NB4 (cell line): ENCODE measurements at regions not wholly inside any gene's neighbourhood (a gene's known extent, or its start where the extent isn't known, plus 50 kb on each side); places are given as distances from the start of the nearest gene placed in this dataset.

Source experiments
- DNase-seq: peaks from one replicate; pipeline ENCODE4 v3.0.0; 2010; ENCODE audit warnings: low read depth
- H3K4me3 ChIP-seq: one replicate; pipeline ENCODE4 v1.5.1; 2011; ENCODE audit warnings: mild to moderate bottlenecking, low read depth, low read length, moderate library complexity
- MYC ChIP-seq: IDR thresholded peaks from 2 replicates; pipeline ENCODE4 v1.6.1; 2011; ENCODE audit warnings: low read depth, low read length
- POLR2A ChIP-seq: IDR thresholded peaks from 2 replicates; pipeline ENCODE4 v1.6.1; 2011; ENCODE audit warnings: mild to moderate bottlenecking; ENCODE audit not compliant: insufficient read length; ENCODE audit errors: extremely low read depth
- TF ChIP-seq, protein P1 (sequence below): IDR thresholded peaks from one replicate; pipeline ENCODE4 v1.5.1; 2012; ENCODE audit warnings: low read depth, low read length
- TF ChIP-seq, protein P2 (sequence below): IDR thresholded peaks from 2 replicates; pipeline ENCODE4 v1.6.1; 2011; ENCODE audit warnings: low read depth, low read length

DNA sequence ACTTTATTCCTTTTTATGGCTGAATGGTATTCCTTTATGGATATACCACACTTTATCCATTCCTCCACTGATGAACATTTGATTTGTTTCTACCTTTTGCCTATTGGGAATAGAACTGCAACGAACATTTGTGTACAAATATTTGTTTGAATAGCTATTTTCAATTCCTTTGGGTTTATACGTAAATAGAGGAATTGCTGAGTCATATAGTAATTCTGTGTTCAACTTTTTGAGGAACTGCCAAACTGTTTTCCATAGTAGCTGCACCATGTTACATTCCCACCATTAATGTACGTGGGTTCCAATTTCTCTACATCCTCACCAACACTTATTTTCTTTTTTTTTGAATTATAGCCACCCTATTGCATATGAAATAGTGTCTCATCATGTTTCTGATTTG lies 156.5 kb upstream of the ATP6AP2 start:
- no peak overlapping the region for H3K4me3 ChIP-seq
- no peak for DNase-seq
- TF ChIP-seq POLR2A (no peak), MYC (no peak)
- TF ChIP-seq, protein P1, sequence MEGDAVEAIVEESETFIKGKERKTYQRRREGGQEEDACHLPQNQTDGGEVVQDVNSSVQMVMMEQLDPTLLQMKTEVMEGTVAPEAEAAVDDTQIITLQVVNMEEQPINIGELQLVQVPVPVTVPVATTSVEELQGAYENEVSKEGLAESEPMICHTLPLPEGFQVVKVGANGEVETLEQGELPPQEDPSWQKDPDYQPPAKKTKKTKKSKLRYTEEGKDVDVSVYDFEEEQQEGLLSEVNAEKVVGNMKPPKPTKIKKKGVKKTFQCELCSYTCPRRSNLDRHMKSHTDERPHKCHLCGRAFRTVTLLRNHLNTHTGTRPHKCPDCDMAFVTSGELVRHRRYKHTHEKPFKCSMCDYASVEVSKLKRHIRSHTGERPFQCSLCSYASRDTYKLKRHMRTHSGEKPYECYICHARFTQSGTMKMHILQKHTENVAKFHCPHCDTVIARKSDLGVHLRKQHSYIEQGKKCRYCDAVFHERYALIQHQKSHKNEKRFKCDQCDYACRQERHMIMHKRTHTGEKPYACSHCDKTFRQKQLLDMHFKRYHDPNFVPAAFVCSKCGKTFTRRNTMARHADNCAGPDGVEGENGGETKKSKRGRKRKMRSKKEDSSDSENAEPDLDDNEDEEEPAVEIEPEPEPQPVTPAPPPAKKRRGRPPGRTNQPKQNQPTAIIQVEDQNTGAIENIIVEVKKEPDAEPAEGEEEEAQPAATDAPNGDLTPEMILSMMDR = no peak
- TF ChIP-seq, protein P2, sequence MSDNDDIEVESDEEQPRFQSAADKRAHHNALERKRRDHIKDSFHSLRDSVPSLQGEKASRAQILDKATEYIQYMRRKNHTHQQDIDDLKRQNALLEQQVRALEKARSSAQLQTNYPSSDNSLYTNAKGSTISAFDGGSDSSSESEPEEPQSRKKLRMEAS = no peak

DNA sequence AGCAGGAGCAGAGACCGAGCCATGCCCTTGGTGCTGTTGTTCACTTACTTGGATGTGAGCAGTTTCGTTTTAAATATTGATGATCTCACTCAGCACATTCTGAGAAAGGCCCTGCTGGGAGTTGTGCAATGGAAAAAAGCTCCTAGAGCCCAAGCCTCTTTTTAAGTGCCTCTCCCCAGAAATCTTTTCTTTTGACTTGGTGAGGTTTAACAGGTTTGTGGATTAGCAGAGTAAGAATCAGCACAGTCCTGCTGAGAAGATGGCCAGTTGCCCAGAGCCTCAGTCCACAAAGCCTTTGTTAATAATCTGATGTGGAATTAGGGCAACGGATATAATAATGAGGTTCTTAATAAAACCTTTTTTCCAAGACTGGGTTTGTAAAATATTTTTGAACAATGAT lies 157.5 kb upstream of the ATP6AP2 start:
- DNase-seq = no peak
- no peak for TF ChIP-seq MYC
- TF ChIP-seq, protein P2 = no peak
- TF ChIP-seq, protein P1 = no peak
- no peak for TF ChIP-seq POLR2A

DNA sequence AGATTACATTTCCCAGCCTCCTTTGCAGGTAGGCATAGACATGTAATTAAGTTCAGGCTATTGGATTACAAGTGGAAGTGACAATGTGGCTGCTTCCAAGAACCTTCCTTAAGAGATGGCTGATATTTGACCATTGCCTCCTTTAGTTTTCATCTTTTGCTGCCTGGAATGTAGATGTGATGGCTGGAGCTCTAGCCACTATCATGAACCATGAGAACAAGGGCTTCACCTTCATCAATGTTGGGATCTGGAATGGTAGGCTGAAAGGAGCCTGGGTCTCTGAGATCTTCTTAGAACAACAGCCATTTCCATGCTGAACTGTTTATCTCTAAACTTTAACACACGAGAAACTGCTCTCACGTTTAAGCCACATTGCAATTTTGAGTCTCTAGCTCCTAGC lies 158.7 kb upstream of the ATP6AP2 start:
- no peak overlapping the region for H3K4me3 ChIP-seq
- no peak for DNase-seq
- TF ChIP-seq, protein P1 = no peak
- TF ChIP-seq, protein P2 = no peak
- no peak for TF ChIP-seq POLR2A
- no peak for TF ChIP-seq MYC

More for the DNA sequence above, 157.5 kb upstream of the ATP6AP2 start:
- H3K4me3 ChIP-seq = no peak overlapping the region

DNA sequence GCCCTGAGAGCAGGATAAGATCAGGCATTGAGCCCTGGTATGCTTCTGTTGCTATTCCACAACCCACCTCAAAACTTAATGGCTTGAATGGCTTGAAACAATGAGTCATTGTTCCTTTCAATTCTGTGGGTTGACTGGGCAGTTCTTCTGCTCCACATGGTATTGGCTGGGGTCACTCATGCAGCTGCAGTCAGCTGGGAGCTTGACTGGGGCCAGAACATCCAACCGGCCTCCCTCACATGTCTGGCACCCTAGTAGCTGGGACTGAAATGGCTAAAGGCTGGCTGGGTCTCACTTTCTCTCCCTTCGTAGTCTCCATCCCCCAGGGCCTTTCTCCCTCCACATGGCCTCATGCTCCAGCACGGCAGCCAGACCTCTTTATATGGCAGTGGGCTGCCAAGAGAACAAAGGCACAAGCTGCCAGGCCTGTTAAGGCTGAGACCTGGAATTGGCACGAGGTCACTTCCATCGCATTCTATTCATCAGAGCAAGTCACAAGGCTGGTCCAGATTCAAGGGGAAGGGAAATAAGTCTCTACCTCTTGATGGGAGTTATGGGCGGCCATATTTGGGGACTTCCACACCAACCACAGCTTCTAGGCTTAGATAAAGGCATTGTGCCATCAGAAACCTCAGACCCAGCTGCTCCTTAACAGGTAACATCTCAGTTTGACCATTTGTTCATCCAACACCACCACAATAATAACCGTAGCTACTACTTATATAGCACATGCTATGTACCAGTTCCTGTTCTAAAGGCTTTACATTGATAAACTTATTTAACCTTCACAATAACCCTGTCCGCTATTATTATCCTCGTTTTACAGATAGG lies 159.7 kb upstream of the ATP6AP2 start:
- H3K4me3 ChIP-seq = no peak overlapping the region
- DNase-seq = peak; percentile 49
- TF ChIP-seq, protein P2 = no peak
- TF ChIP-seq, protein P1 = no peak
- TF ChIP-seq POLR2A = no peak
- no peak for TF ChIP-seq MYC

DNA sequence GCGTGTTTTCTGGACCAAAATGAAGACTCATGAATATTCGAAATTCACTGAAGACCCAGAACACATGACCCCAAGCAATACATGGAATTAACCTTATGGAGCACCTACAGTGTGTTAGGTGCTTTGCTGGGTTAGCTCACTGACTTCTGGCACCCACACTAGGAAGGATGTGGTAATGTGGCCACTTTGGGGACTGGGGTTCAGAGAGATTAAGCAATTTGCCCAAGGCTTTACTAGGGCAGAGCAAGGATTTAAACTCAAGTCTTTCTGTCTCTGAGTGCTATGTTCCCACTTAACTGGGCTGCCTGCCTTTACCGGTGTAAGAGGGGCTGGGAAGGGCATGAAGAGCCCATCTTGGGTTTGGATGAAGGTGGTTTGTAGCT lies 162.0 kb upstream of the ATP6AP2 start:
- H3K4me3 ChIP-seq = no peak overlapping the region
- peak; percentile 57 for DNase-seq
- TF ChIP-seq MYC (no peak), POLR2A (no peak)
- TF ChIP-seq, protein P1 = no peak
